ENCODE measurements at regions not wholly inside any gene's neighbourhood (a gene's known extent, or its start where the extent isn't known, plus 50 kb on each side); places are given as distances from the start of the nearest gene placed in this dataset.

- WGBS (ENCODE audit: insufficient coverage, low coverage, low lambda C conversion rate, missing lambda C conversion rate): 83% methylated on average over 2 of the region's 2 CpGs
- intact Hi-C loops (cut with DNase I): no loop called here
These were observed 275.8 kb upstream of the SESN3 start for GRCh38 chr11:95506777-95507176.

DNA sequence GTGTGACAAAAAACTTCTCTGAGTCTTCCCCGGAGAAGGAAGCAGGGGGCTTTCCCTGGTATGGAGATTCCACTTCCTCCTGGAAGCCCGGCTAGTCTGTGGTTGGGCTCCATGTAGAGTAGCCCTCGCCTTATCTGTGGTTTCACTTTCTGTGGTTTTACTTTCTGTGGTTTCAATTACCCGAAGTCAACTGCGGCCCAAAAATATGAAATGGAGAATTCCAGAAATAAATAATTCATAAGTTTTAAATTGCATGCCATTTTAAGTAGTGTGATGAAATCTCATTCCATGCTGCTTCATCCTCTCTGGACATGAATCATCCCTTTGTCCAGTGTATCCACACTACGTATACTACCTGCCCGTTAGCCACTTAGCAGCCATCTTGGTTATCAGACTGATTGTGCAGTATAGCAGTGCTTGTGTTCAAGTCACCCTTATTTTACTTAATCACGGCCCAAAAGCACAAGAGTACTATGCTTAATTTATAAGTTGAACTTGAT is 275.0 kb upstream of the SESN3 start:
- Histone ChIP-seq H3K9me3 (no peaks in the 10 kb centered on the region), H3K27me3 (no peaks in the 10 kb centered on the region), H3K27ac (no peak overlapping the region), H3K4me1 (no peaks in the 10 kb centered on the region), H3K36me3 (no peaks in the 10 kb centered on the region), H3K4me3 (no peak overlapping the region)
- peak; percentile 21 to 52 (median 35) for ATAC-seq
- no peak for DNase-seq
- no peak for TF ChIP-seq POLR2A (IDR thresholded peaks at IDR 0.05)
- TF ChIP-seq, protein P1, sequence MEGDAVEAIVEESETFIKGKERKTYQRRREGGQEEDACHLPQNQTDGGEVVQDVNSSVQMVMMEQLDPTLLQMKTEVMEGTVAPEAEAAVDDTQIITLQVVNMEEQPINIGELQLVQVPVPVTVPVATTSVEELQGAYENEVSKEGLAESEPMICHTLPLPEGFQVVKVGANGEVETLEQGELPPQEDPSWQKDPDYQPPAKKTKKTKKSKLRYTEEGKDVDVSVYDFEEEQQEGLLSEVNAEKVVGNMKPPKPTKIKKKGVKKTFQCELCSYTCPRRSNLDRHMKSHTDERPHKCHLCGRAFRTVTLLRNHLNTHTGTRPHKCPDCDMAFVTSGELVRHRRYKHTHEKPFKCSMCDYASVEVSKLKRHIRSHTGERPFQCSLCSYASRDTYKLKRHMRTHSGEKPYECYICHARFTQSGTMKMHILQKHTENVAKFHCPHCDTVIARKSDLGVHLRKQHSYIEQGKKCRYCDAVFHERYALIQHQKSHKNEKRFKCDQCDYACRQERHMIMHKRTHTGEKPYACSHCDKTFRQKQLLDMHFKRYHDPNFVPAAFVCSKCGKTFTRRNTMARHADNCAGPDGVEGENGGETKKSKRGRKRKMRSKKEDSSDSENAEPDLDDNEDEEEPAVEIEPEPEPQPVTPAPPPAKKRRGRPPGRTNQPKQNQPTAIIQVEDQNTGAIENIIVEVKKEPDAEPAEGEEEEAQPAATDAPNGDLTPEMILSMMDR (IDR thresholded peaks at IDR 0.05): no peak
- intact Hi-C loops (cut with DNase I): no loop called here
- 59% methylated on average over 7 of the region's 8 CpGs for WGBS (ENCODE audit: insufficient coverage, low coverage, low lambda C conversion rate, missing lambda C conversion rate)

More at GRCh38 chr11:95506777-95507176, 275.8 kb upstream of the SESN3 start:
- DNase-seq (no peak), ATAC-seq (no peak)
- Histone ChIP-seq H3K4me1 (no peaks in the 10 kb centered on the region), H3K36me3 (no peaks in the 10 kb centered on the region), H3K27ac (no peak overlapping the region), H3K27me3 (no peaks in the 10 kb centered on the region), H3K4me3 (no peak overlapping the region), H3K9me3 (no peaks in the 10 kb centered on the region)
- TF ChIP-seq, protein P1 (IDR thresholded peaks at IDR 0.05): no peak
- no peak for TF ChIP-seq POLR2A (IDR thresholded peaks at IDR 0.05)

DNA sequence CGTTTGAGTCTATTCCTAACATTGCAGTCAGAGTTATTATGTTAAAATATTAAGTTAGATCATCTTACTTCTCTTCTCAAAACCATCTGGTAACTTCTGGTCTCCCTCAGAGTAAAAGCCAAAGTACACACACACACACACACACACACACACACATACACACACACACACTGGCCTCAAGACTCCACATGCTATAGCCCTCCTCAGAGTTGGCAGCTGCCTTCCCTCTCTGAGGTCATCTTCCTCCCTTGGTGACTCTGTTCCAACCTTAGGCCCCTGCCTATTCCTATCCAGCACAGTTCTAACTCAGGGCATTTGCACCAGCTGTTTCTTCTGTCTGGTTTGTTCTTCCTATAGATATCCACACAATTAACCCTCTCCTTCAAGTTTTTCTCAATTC is 272.0 kb upstream of the SESN3 start:
- TF ChIP-seq, protein P1 (IDR thresholded peaks at IDR 0.05): no peak
- no peak for TF ChIP-seq POLR2A (IDR thresholded peaks at IDR 0.05)
- no peak for ATAC-seq
- H3K4me1 ChIP-seq: no peaks in the 10 kb centered on the region
- H3K36me3 ChIP-seq: no peaks in the 10 kb centered on the region
- H3K27ac ChIP-seq: no peak overlapping the region
- WGBS (ENCODE audit: insufficient coverage, low coverage, low lambda C conversion rate, missing lambda C conversion rate): 85% methylated on average over 1 of the region's 1 CpG
- H3K4me3 ChIP-seq: no peak overlapping the region
- DNase-seq: no peak
- no peaks in the 10 kb centered on the region for H3K9me3 ChIP-seq
- intact Hi-C loops (cut with DNase I): no loop called here
- H3K27me3 ChIP-seq: no peaks in the 10 kb centered on the region

- 47% methylated on average over 5 of the region's 5 CpGs for WGBS (ENCODE audit: insufficient coverage, low coverage, low lambda C conversion rate, missing lambda C conversion rate)
- Histone ChIP-seq H3K4me3 (no peak overlapping the region), H3K36me3 (no peaks in the 10 kb centered on the region), H3K27ac (no peak overlapping the region), H3K27me3 (no peaks in the 10 kb centered on the region), H3K4me1 (no peaks in the 10 kb centered on the region), H3K9me3 (no peaks in the 10 kb centered on the region)
- TF ChIP-seq, protein P1 (IDR thresholded peaks at IDR 0.05): no peak
- no peak for TF ChIP-seq POLR2A (IDR thresholded peaks at IDR 0.05)
- intact Hi-C loops (cut with DNase I): no loop called here
- DNase-seq: no peak
- ATAC-seq: no peak
These were observed 271.5 kb upstream of the SESN3 start for GRCh38 chr11:95502522-95502921.

DNA sequence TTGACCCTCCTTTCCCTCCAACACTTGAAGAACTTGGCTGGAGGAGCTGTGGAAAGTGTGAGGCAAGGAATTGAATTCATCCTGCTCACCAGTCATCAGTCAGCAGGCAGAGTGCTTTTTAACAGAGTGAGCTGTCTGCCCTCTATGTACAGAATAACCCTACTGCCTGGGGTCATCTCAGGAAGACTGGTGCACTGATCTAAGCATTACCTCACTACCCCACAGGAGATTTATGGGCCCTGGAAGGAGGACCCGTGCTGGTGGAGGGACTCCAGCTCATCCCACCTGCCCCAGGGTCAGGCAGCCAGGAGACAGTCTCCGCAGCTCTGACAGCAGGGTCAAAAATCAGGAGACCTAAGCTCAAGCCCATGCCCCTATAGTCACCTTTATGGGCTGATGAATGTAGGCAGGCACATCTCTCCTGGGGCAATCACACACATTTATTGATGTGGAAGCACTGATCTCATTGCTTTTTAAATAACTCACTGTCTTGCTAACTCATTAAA is 270.8 kb upstream of the SESN3 start:
- Histone ChIP-seq H3K27ac (no peak overlapping the region), H3K36me3 (no peaks in the 10 kb centered on the region), H3K4me1 (no peaks in the 10 kb centered on the region), H3K9me3 (no peaks in the 10 kb centered on the region), H3K27me3 (no peaks in the 10 kb centered on the region), H3K4me3 (no peak overlapping the region)
- no peak for DNase-seq
- TF ChIP-seq POLR2A (IDR thresholded peaks at IDR 0.05): no peak
- TF ChIP-seq, protein P1 (IDR thresholded peaks at IDR 0.05): no peak
- WGBS (ENCODE audit: insufficient coverage, low coverage, low lambda C conversion rate, missing lambda C conversion rate): no CpG with 5 or more reads among the region's 2 CpGs
- intact Hi-C loops (cut with DNase I): no loop called here
- no peak for ATAC-seq

All from right lobe of liver (tissue), 6 donors.